Epithelial cell of proximal tubule (primary cell): ENCODE measurements at regions not wholly inside any gene's neighbourhood (a gene's known extent, or its start where the extent isn't known, plus 50 kb on each side); places are given as distances from the start of the nearest gene placed in this dataset.

Source experiments
- DNase-seq: peaks from one replicate; pipeline ENCODE4 v3.0.0-alpha.2; 2011; ENCODE audit warnings: low read depth
- H3K4me3 ChIP-seq: 2 replicates; pipeline ENCODE4 v1.5.1; 2011; ENCODE audit warnings: low read depth, mild to moderate bottlenecking, low read length
- CTCF ChIP-seq: conservative IDR thresholded peaks from 2 replicates; pipeline ENCODE4 v1.5.1; 2012; ENCODE audit warnings: low read depth, mild to moderate bottlenecking, low read length

GRCh38 chr2:240302933-240303595 lies 132.4 kb upstream of the GPC1 start:
- no peak for TF ChIP-seq CTCF
- no peak for DNase-seq
- H3K4me3 ChIP-seq = no peak overlapping the region

- no peak for TF ChIP-seq CTCF
- DNase-seq = no peak
- H3K4me3 ChIP-seq = no peak overlapping the region
Observed at GRCh38 chr2:240303896-240304745, 131.3 kb upstream of the GPC1 start.

GRCh38 chr2:240304746-240305161 lies 130.7 kb upstream of the GPC1 start:
- no peak for DNase-seq
- no peak for TF ChIP-seq CTCF
- no peak overlapping the region for H3K4me3 ChIP-seq

GRCh38 chr2:240305369-240305962 lies 130.0 kb upstream of the GPC1 start:
- no peak for TF ChIP-seq CTCF
- DNase-seq = no peak
- H3K4me3 ChIP-seq = no peak overlapping the region

- no peak overlapping the region for H3K4me3 ChIP-seq
- TF ChIP-seq CTCF = no peak
- no peak for DNase-seq
Observed at GRCh38 chr2:240306185-240306584, 129.3 kb upstream of the GPC1 start.

GRCh38 chr2:240308111-240308651 lies 127.3 kb upstream of the GPC1 start:
- no peak for TF ChIP-seq CTCF
- H3K4me3 ChIP-seq = no peak overlapping the region
- DNase-seq = no peak
